ENCODE measurements at regions not wholly inside any gene's neighbourhood (a gene's known extent, or its start where the extent isn't known, plus 50 kb on each side); places are given as distances from the start of the nearest gene placed in this dataset.
"Not testable (repeated sequence)": the region's sequence is repeated elsewhere in the genome, so short reads cannot be mapped to it uniquely, and the experiment has no call there.

DNA sequence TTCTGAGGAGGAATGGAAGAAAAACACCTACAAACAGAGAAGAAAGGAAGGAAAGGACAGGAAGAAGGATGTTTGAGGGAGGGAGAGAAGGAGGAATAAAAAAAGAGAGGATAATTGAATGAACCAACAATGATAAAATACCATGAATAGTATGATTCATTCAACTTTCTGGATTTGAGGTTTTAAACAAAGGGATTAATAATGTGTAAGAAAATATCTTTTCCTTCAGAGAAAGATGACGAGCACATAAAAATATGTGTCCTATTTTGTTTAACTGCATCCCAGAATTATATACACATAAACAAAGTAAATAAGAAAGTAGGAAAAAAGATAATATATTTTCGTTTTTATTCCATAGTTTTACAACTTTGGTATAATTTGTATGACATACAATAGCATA is 1380.4 kb downstream of the STIM2 start:
- no peak for DNase-seq

- no peak for DNase-seq
Measured at GRCh38 chr4:28247805-28248204, 1387.2 kb downstream of the STIM2 start.

- DNase-seq = no peak
Measured at GRCh38 chr4:28248269-28248668, 1387.6 kb downstream of the STIM2 start.

DNA sequence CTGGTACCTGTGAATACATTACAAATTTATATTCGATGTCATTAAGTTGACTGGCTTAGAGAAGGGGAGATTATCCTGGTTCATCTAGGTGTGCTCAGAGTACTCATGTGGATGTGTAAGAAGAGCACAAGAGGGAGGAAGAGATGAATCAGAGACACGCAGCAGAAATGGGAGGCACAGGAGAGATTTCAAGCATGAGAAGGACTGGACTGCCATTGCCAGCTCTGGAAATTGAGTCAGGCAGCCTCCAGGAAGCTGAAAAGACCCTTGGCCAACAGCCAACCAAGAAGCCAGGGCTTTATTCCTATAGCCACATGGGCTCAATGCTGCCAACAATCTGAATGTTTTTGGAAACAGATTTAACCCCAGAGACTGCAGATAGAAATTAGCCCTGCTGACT is 1390.0 kb downstream of the STIM2 start:
- no peak for DNase-seq

DNA sequence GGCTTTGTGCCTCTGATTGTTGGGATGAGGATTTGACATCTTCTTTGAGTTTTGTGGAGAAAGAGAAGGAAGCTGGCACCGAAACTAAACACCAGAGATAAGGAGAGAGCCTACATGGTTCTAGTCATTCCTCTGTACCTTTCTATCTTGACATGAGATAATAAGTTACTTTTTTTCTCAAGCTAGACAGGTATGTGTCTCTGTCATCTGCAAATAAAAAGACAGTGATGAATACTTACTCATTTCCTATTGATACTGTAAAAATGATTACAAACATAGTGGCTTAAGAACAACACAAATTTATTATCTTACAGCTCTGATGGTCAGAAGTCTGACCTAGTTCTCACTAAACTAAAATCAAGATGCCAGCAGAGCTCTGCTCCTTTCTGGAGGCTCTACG is 1391.2 kb downstream of the STIM2 start:
- no peak for DNase-seq

- DNase-seq = no peak
Measured at GRCh38 chr4:28254003-28254402, 1393.4 kb downstream of the STIM2 start.

DNA sequence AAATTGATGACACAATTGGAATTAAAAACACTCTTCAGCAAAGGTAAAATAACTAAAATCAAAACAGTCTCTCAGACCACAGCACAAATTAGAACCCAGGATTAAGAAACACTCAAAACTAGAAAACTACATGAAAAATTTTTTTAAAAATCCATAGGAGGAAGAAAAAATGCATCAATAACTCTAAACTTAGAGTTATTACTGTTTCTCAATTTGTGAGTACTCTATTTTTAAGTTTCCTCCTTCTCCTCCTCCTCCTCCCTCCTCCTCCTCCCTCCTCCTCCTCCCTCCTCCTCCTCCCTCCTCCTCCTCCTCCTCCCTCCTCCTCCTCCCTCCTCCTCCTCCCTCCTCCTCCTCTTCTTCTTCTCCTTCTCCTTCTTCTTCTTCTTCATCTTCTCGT is 1395.7 kb downstream of the STIM2 start:
- no peak for DNase-seq

GRCh38 chr4:28259951-28260350 is 1399.3 kb downstream of the STIM2 start:
- no peak for DNase-seq

DNA sequence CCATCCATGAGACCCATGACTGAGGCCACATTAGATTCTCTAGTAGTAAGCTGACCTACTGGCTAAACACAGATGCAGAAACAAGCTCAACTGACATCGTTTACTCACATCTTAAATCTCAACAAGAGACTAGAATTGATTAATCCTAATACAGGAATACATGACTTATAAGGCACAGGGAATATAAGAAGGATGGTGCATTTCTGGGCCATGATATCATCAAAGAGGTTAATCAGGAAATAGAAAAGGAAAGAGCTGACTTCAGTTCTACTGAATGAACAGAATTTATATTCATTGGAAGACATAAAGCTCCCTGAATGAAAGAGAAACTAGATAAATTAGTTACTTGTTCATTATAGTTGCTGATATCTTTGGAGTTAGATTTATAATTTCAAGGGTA is 1406.5 kb downstream of the STIM2 start:
- DNase-seq = no peak

GRCh38 chr4:28269426-28269825 is 1408.8 kb downstream of the STIM2 start:
- no peak for DNase-seq

- no peak for DNase-seq
Measured at GRCh38 chr4:28277931-28278330, 1417.3 kb downstream of the STIM2 start.

GRCh38 chr4:28278676-28279075 is 1418.0 kb downstream of the STIM2 start:
- no peak for DNase-seq

DNA sequence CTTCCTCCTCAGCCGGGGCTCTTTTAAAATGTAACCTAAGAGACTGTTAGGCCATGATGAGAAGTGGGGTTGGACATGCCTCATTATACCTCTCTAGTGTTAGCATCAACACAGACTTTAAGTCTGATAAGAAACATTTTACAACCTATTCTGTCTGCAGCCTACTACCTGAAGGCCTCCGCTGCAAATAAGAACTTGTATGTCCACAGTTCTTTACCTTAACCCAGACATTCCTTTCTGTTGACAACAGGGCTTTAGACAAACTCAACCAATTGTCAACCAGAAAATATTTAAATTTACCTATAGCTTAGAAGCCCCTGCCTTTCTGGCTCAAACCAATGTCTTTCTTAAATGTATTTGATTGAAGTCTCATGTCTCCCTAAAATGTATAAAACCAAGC is 1418.6 kb downstream of the STIM2 start:
- no peak for DNase-seq

- not testable (repeated sequence) for DNase-seq
Measured at GRCh38 chr4:28286266-28286665, 1425.6 kb downstream of the STIM2 start.

DNA sequence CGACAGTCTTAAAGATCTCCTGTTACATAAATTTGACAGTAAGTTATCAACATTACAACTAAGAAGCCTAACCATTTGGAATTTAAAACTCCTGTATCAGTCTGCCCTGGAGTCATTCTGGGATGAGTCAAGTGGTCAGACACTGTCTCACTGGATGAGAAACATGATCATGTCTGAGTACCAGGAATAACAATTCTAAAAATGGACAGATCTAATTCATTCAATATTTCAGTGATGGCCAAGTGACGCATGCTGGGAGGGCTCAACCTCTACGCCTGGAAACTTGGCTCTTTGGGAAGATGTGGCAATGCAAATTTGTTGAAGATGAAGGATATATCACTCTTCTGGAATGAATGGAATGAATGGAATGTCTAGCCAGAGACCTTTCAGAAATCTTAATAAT is 1427.2 kb downstream of the STIM2 start:
- DNase-seq = no peak

- no peak for DNase-seq
Measured at GRCh38 chr4:28296239-28296638, 1435.6 kb downstream of the STIM2 start.

DNA sequence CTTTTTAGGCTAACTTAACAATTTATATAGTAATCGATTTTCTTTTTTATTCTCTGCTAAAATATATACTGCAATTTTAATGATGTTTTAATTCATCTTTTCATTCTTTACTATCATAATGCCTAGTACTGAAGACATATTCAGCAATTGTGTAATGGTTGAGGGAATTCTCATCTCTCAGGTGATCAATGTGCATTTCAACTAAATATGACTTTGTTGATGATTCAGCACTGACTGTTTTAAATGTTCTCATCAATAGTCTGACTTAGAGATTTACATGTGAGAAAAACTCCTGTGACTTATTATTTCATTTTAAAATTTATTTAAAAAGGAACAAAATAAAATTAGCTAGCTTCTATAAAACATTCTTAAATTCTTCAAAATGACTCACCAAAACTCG is 1450.3 kb downstream of the STIM2 start:
- no peak for DNase-seq

DNA sequence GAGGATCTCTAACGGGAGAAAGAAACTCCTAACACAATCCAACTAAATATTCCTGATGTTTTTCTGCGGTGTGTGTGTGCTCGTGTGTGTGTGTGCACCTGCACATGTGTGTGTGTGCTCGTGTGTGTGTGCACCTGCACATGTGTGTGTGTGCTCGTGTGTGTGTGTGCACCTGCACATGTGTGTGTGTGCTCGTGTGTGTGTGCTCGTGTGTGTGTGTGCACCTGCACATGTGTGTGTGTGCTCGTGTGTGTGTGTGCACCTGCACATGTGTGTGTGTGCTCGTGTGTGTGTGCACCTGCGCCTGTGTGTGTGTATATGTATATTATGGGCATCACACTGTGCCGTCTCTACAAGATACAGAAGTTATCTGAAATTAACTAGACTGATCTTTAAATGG is 1451.9 kb downstream of the STIM2 start:
- not testable (repeated sequence) for DNase-seq

DNA sequence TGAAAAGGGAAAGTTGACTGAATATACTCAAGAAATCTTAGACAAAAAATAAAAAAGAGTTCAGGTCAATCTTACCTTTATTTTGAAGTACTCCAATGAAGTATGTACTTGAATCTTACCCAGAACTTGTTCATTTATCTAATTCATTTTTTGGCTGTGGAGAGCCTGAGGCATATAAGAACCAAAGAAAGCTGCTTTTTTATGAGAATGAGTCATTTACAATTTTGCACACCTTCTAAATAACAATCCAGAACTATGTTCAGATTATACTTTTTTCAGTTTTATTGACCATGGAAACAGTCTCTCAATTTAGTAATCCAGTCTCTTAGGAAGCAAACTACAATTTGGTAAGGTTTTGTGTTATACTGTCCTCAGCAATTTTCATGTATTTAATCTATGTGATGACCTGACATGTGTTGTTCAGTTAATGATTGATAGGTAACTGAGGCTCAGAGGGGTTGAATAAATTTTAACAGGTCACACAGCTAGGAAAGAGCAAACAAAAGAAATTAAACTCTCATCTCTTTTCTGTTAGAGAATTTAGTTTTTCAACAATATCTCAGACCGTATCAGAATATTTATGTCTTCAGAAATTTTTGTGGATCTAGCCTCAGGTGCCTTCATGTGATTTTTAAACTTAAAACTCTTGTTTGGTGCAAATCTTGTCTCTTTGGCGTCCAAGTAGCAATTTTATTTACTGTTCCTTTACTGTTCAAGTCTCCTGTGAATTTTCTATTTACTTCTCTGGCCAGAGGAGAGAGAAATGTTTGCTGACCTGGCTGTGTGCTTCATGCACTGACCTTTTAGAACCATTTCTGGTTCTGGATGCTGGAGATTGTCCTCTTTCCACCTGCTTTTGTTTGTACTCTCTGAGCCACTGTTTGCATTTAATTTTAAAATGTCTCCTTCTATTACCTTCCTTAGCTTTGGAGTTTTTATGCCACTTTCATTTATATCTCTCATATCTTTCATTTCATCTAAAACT is 1453.4 kb downstream of the STIM2 start:
- no peak for DNase-seq

DNA sequence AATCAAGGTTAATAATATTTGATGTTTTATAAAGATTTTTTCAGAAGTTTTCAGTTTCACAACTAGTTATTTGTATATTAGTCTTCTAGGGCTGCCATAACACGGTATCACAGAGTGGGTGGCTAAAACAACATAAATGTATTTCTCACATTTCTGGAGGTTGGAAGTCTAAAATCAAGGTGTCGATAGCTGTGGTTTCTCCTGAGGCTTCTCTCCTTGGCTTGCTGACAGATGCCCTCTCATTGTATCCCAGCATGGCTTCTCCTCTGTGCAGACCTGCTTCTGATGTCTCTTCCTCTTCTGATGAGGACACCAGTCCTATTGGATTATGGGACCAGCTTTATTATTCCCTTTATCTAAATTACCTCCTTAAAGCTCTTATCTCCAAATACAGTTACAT is 1456.6 kb downstream of the STIM2 start:
- DNase-seq = no peak

GRCh38 chr4:28334249-28334648 is 1473.6 kb downstream of the STIM2 start:
- no peak for DNase-seq

GRCh38 chr4:28341784-28342183 is 1481.1 kb downstream of the STIM2 start:
- DNase-seq = no peak

DNA sequence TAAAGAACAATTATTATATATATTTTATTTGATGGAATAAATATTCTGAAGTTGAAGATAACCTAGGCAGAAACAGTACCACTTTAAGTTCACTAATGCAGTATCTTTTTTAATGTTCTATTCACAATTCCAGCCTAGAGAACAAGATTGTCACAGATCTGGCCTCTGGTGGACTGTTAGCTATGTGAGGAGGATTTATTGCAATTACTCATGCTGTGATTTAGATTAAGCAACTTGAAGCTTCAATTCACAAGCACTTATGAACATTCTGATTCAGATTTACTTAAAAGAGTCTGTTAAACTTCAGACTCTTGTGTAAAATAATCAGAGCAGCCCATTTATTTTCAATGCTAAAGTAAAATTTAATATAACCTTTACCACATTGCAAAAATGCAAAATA is 1489.8 kb downstream of the STIM2 start:
- DNase-seq = no peak

DNA sequence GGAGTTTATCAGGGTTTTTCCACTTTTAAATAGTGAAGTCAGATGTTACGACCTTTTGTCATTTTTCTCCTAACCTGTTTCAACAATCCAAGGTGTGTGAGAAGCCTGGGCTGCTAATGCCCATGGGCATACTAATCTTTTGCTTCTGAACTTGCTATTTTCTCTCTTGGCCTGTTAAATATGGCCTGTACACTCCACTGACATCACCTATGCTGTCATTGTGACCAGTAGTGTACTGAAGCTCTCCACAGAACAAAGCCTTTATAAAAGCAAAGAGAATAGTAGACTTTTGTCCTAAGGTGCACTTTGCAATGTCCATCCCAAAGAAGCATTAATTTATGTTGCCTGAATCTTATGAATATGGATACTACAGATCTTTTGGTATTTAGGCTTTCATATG is 1490.5 kb downstream of the STIM2 start:
- DNase-seq = no peak

GRCh38 chr4:28351826-28352225 is 1491.2 kb downstream of the STIM2 start:
- DNase-seq = no peak

Measured in activated effector memory CD4-positive, alpha-beta T cell treated with anti-CD3 and anti-CD28 coated beads, Interleukin-2, amount 50 U/mL, for 16 hours (primary cell).